ENCODE measurements at regions not wholly inside any gene's neighbourhood (a gene's known extent, or its start where the extent isn't known, plus 50 kb on each side); places are given as distances from the start of the nearest gene placed in this dataset.

- DNase-seq: no peak
- ATAC-seq: no peak
- intact Hi-C loops (cut with DNase I, micrococcal nuclease): no loop called here
Observed at GRCh38 chr9:115943431-115944165, 210.0 kb upstream of the PAPPA start.

- DNase-seq (peak; percentile 10 to 59), ATAC-seq (no peak)
- intact Hi-C loops (cut with DNase I, micrococcal nuclease): no loop called here
Observed at GRCh38 chr9:115944166-115944948, 209.2 kb upstream of the PAPPA start.

DNA sequence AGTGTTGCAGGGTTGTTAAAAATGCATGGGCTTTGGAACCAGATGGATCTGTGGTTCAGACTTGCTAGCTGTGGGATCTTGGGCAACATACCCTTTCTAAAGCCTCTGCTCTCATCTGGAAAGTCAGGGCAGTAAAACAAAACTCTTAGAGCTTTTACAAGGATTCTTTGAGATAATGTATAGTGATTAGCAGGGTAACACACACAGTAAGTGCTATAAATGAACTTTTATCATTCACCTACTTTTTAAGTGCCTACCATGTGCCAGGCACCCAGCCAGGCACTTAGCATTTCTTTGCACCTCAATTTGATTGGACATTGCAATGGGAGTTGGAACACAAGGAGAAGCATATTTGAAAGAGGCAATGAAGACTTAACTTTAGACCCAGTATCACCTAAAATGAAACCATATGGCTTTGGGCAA is 208.6 kb upstream of the PAPPA start:
- intact Hi-C loops (cut with DNase I, micrococcal nuclease): no loop called here
- DNase-seq (no peak), ATAC-seq (no peak)

DNA sequence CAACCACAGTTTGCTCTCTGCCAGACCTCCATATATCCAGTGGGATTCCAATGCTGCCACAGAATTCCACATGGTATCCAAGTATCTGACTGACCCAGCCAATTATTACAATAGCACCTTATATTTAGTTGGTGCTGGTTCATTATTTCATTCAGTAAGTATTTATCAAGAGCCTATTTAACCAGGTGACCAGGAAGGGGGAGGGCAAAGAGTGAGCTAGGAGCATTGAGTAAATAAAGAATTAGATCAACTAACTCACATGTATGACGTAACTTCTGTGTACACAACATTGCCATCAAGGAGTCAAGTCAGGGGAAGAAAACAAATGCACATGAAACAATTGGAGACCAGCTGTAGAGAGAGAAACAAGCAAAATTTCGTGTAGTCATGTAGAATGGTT is 207.1 kb upstream of the PAPPA start:
- no peak for ATAC-seq

GRCh38 chr9:115951977-115952376 is 201.6 kb upstream of the PAPPA start:
- intact Hi-C loops (cut with DNase I, micrococcal nuclease): no loop called here
- DNase-seq (no peak), ATAC-seq (no peak)

More for the DNA sequence above, 207.1 kb upstream of the PAPPA start:
- intact Hi-C loops (cut with DNase I, micrococcal nuclease): no loop called here
- DNase-seq: no peak

DNA sequence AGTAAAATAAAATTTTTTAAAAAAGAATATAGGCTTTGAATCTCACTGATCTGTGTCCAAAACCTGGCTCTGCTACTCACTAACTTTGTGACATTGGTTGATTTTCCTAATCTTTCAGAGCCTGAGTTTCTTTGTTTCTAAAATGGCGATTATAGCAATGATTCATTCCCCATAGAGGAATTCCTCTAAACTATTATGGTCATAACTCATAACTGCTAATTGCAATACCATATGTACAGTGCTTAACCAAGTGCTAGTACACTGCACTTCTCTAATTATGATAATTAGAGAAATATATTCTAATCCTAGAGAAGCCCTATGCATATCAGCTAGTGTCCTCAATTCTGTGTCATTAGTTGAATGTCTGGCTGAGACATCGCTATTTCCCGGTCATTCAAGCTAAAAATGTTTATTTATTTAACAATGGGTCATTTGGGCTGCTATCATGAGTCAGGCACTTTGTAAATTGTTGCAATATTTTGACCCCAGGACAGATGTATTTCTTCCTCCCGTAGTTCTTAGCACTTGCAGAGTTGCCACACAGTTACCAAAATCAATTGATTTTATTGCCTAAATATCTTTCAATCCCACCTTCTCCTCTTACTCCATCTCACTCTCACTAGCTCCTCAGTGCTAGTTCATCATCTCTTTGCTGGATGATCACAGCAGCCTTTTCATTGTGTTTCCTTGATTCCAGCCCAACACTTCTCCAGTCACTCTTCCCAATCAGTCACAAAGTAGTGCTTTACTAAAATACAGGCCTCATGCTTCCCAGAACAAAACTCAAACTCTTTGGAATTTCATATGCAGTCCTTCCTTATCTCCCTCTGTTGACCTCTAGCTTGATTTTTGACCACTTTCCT is 200.9 kb upstream of the PAPPA start:
- intact Hi-C loops (cut with DNase I, micrococcal nuclease): no loop called here
- no peak for ATAC-seq

GRCh38 chr9:115956371-115956770 is 197.2 kb upstream of the PAPPA start:
- intact Hi-C loops (cut with DNase I, micrococcal nuclease): no loop called here
- no peak for ATAC-seq
- no peak for DNase-seq

More for the DNA sequence above, 200.9 kb upstream of the PAPPA start:
- no peak for DNase-seq

GRCh38 chr9:115957585-115957984 is 196.0 kb upstream of the PAPPA start:
- intact Hi-C loops (cut with DNase I, micrococcal nuclease): no loop called here

DNA sequence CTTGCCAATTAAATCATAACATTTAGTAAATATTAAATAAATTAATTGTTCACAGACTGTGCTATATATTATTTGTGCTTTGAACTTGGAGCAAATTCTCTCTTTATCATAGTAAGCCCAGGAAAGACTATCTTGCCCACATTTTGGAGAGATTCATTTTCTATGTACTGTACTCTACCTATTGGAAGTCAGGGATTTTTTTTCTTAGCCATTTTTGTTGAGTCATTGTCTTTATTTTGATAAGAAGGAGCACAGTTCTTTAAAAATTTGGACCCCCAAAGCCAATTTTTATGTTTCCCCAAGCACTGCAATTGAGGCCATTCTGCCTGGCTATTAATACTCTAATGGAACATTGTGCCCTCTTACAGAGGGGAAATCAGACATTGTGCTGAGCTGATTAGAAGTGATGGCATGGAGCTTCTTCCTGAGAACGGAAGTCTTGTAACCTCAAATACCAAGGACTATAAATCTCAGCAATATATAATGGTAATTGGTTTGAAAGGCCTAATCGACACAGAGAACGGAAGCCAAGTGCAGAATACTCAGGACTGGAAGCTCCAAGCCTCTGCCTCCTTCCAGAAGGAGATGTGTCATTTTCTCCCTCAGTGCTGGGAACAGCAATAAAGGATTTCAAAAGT is 188.8 kb upstream of the PAPPA start:
- no peak for DNase-seq
- ATAC-seq: no peak
- intact Hi-C loops (cut with DNase I, micrococcal nuclease): no loop called here

More at GRCh38 chr9:115957585-115957984, 196.0 kb upstream of the PAPPA start:
- ATAC-seq: no peak
- DNase-seq: no peak

DNA sequence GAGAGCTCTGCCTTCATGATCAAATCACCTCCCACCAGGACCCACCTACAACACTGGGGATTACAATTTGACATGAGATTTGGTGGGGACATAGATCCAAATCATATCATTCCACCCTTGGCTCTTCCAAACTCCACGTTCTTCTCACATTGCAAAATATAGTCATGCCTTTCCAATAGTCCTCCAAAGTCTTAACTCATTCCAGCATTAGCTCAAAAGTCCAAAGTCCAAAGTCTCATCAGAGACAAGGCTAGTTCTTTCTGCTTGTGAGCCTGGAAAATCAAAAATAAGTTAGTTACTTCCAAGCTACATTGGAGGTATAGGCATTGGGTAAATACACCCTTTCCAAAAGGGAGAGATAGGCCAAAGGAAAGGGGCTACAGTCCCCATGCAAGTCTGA is 186.9 kb upstream of the PAPPA start:
- intact Hi-C loops (cut with DNase I, micrococcal nuclease): no loop called here
- DNase-seq: no peak
- no peak for ATAC-seq

GRCh38 chr9:115969096-115969495 is 184.5 kb upstream of the PAPPA start:
- DNase-seq: no peak
- no peak for ATAC-seq
- intact Hi-C loops (cut with DNase I, micrococcal nuclease): no loop called here

DNA sequence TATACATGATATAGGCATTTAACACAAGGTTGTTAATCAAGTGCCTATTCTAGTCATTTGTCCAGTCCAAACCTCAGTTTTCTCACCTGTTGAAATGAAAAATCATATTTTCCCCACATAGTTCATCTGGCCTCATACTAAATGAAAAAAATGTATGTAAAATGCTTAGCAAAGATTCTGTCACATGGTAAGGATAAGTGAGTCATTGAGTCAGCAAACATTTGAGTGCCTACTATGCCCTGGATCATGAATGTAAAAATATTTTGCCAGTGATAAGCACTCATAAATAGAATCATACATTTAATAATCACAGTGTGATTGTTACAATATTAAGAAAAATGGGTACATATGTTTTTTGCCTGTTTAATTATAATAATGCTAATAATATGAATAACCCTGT is 181.2 kb upstream of the PAPPA start:
- ATAC-seq: no peak

DNA sequence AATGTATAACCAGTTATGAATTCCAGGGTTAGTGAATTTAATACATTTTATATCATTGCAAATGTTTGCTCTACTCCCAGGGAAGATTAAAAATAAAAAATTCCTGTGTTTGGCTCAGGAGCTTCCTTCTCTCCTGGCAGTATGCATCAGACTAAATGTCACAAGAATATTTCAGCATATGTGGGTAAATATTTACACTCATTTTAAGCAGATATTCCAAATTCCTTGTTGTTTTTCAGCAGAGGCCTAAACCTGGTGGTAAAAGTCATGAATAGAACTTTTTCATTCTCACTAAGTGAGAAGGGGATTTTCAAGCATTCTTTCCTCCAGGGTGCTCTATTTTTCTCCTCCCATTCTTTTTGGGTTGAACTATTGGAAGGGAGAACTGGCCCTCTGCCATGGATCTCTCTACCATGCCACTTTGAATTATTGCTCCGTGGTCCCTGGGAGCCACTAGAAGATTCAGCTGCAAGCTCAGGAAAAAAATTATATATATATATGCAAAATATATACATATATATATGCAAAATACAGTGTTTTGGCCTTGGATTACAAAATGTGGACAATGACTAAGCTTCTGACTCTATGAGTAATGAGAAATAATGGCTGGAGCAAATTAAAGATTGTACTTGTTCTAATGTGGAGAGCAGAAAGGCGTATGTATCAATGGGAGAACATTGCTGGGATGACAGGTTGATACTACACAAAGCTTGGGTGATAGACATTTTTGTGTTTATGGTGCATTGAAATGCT is 180.6 kb upstream of the PAPPA start:
- DNase-seq (no peak), ATAC-seq (no peak)
- intact Hi-C loops (cut with DNase I, micrococcal nuclease): no loop called here

More for the DNA sequence above, 181.2 kb upstream of the PAPPA start:
- intact Hi-C loops (cut with DNase I, micrococcal nuclease): no loop called here
- no peak for DNase-seq

DNA sequence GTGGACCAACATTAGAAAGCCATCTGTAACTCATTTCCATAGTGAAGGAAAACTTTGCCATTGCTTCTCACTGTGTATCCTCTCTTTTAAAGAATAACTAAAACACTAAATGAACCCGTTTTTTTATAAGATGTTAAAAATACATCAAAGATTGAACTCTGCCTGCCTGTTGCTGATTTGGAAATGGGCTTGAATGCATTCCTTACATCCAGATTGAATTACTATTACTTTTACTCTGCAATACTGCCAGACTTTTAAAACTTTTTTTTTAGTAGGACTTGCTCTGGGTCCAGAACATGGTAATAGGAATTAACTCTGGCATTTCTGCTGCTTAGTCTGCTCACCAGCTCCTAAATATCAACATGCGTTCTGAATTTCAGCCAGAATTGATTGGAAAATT is 176.8 kb upstream of the PAPPA start:
- intact Hi-C loops (cut with DNase I, micrococcal nuclease): no loop called here
- DNase-seq (no peak), ATAC-seq (no peak)

- intact Hi-C loops (cut with DNase I, micrococcal nuclease): no loop called here
- no peak for ATAC-seq
- DNase-seq: no peak
Observed at GRCh38 chr9:115978091-115978490, 175.5 kb upstream of the PAPPA start.

DNA sequence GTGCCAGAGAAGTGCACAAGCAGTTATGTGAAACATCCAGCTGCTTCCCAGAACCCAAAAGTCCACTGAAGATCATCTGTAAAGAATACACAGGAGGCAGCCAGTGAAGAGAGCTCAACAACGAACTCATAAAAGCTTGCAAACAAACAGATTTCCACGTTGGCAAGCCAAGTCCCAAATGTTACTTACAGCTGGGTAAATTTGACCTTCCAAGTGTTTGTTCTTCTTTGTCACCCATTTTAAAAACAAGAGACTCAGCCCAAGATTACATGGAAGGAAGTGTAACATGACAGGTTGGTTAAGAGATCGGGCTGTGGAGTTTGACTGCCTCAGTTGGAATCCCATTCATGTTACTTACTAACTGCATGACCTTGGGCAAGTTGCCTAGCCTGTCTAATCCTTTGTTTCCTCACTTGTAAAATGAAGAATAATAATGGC is 174.9 kb upstream of the PAPPA start:
- intact Hi-C loops (cut with DNase I, micrococcal nuclease): no loop called here
- DNase-seq (no peak), ATAC-seq (no peak)

GRCh38 chr9:115980054-115980453 is 173.5 kb upstream of the PAPPA start:
- intact Hi-C loops (cut with DNase I, micrococcal nuclease): no loop called here
- no peak for ATAC-seq
- no peak for DNase-seq

DNA sequence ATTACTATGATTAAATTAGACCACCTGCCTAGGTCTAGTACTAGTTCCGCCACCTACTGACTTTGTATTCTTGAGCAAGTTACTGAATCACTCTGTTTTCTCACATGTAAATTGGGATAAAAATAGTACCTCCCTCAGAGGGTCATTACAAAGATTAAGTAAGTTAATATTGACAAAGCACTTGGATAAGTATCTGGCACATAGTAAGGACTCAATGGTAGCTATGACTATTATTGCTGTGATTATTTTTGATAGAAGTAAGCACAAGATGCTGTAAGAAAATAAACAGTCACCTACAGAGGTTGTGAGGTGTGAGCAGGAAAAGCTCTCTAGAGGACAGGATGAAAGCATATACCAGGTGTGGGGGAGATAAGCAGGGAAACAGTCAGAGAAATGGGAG is 173.1 kb upstream of the PAPPA start:
- DNase-seq (no peak), ATAC-seq (no peak)
- intact Hi-C loops (cut with DNase I, micrococcal nuclease): no loop called here

Measured in left colon (tissue), 2 donors.